ENCODE measurements at regions not wholly inside any gene's neighbourhood (a gene's known extent, or its start where the extent isn't known, plus 50 kb on each side); places are given as distances from the start of the nearest gene placed in this dataset.

- TF ChIP-seq, protein P1, sequence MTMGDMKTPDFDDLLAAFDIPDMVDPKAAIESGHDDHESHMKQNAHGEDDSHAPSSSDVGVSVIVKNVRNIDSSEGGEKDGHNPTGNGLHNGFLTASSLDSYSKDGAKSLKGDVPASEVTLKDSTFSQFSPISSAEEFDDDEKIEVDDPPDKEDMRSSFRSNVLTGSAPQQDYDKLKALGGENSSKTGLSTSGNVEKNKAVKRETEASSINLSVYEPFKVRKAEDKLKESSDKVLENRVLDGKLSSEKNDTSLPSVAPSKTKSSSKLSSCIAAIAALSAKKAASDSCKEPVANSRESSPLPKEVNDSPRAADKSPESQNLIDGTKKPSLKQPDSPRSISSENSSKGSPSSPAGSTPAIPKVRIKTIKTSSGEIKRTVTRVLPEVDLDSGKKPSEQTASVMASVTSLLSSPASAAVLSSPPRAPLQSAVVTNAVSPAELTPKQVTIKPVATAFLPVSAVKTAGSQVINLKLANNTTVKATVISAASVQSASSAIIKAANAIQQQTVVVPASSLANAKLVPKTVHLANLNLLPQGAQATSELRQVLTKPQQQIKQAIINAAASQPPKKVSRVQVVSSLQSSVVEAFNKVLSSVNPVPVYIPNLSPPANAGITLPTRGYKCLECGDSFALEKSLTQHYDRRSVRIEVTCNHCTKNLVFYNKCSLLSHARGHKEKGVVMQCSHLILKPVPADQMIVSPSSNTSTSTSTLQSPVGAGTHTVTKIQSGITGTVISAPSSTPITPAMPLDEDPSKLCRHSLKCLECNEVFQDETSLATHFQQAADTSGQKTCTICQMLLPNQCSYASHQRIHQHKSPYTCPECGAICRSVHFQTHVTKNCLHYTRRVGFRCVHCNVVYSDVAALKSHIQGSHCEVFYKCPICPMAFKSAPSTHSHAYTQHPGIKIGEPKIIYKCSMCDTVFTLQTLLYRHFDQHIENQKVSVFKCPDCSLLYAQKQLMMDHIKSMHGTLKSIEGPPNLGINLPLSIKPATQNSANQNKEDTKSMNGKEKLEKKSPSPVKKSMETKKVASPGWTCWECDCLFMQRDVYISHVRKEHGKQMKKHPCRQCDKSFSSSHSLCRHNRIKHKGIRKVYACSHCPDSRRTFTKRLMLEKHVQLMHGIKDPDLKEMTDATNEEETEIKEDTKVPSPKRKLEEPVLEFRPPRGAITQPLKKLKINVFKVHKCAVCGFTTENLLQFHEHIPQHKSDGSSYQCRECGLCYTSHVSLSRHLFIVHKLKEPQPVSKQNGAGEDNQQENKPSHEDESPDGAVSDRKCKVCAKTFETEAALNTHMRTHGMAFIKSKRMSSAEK (CRISPR knock-in tag; IDR thresholded peaks at IDR 0.05; ENCODE audit: borderline replicate concordance) = no peak
- TF ChIP-seq ZBTB21 (CRISPR knock-in tag; IDR thresholded peaks at IDR 0.05; ENCODE audit: borderline replicate concordance) = no peak
- TF ChIP-seq USF2 (CRISPR knock-in tag; IDR thresholded peaks at IDR 0.05) = no peak
- no peak for TF ChIP-seq CTCF (IDR thresholded peaks at IDR 0.05)
These were observed 137.6 kb upstream of the HS6ST1 start (continued) for GRCh38 chr2:128456281-128456680.

- TF ChIP-seq USF2 (CRISPR knock-in tag; IDR thresholded peaks at IDR 0.05) (no peak), NR3C1 (CRISPR knock-in tag; conservative IDR thresholded peaks at IDR 0.05; ENCODE audit: low read depth) (no peak), FOXK1 (CRISPR knock-in tag; IDR thresholded peaks at IDR 0.05) (no peak), HMGA2 (CRISPR knock-in tag; IDR thresholded peaks at IDR 0.05) (no peak)
- ChIA-PET POLR2A (no interaction called here), CTCF (no interaction called here)
- Mint-ChIP-seq H3K4me1 (no peaks in the 10 kb centered on the region), H3K9me3 (peaks cover 38% of the 10 kb centered on the region), H3K27ac (peak overlapping the region; percentile 68; the same call in 1 of the 2 replicates), H3K4me3 (no peak overlapping the region), H3K27me3 (ENCODE audit: low read depth) (peaks cover 3% of the 10 kb centered on the region), H3K36me3 (peaks cover 5% of the 10 kb centered on the region; the same call in 1 of the 2 replicates)
- no peak for DNase-seq (ENCODE audit: low spot score)
- ATAC-seq = peak; percentile 65
These were observed 138.4 kb upstream of the HS6ST1 start for GRCh38 chr2:128457006-128457604.

DNA sequence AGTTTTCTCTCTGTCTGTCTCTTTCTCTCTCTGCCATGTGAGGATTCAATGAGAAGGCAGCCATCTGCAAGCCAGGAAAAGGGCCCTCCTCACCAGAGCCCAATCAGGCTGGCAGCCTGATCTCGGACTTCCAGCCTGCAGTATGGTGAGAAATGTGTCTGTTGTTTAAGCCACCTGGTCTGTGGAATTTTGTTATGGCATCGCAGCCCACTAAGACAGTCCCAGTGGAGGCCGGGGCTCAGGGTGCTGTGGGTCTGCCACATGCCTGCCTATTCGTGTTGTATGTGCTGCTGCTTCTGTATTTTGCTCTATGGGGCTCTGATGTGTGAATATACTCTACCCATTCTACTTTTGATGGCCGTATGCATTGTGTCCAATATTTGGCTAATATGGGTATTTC lies 139.0 kb upstream of the HS6ST1 start:
- Mint-ChIP-seq H3K9me3 (peaks cover 34% of the 10 kb centered on the region), H3K36me3 (peaks cover 5% of the 10 kb centered on the region; the same call in 1 of the 2 replicates), H3K4me1 (0 out of 2 replicates have a peak, but pooled peaks cover 2% of the 10 kb centered on the region), H3K27ac (no peak overlapping the region), H3K4me3 (no peak overlapping the region), H3K27me3 (ENCODE audit: low read depth) (peaks cover 3% of the 10 kb centered on the region)
- no peak for ATAC-seq
- no peak for DNase-seq (ENCODE audit: low spot score)
- CTCF ChIA-PET = no interaction called here
- POLR2A ChIA-PET = no interaction called here
- TF ChIP-seq HMGA2 (CRISPR knock-in tag; IDR thresholded peaks at IDR 0.05) (no peak), JUN (CRISPR knock-in tag; IDR thresholded peaks at IDR 0.05) (no peak), RELA (CRISPR knock-in tag; IDR thresholded peaks at IDR 0.05; ENCODE audit: borderline replicate concordance) (no peak), PRRX2 (CRISPR knock-in tag; IDR thresholded peaks at IDR 0.05) (no peak), ZBTB43 (CRISPR knock-in tag; IDR thresholded peaks at IDR 0.05) (no peak), GTF2I (CRISPR knock-in tag; conservative IDR thresholded peaks at IDR 0.05) (no peak), GABPB1 (CRISPR knock-in tag; IDR thresholded peaks at IDR 0.05) (no peak)
- TF ChIP-seq, protein P2, sequence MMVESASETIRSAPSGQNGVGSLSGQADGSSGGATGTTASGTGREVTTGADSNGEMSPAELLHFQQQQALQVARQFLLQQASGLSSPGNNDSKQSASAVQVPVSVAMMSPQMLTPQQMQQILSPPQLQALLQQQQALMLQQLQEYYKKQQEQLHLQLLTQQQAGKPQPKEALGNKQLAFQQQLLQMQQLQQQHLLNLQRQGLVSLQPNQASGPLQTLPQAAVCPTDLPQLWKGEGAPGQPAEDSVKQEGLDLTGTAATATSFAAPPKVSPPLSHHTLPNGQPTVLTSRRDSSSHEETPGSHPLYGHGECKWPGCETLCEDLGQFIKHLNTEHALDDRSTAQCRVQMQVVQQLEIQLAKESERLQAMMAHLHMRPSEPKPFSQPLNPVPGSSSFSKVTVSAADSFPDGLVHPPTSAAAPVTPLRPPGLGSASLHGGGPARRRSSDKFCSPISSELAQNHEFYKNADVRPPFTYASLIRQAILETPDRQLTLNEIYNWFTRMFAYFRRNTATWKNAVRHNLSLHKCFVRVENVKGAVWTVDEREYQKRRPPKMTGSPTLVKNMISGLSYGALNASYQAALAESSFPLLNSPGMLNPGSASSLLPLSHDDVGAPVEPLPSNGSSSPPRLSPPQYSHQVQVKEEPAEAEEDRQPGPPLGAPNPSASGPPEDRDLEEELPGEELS (CRISPR knock-in tag; IDR thresholded peaks at IDR 0.05) = no peak
- TF ChIP-seq, protein P3, sequence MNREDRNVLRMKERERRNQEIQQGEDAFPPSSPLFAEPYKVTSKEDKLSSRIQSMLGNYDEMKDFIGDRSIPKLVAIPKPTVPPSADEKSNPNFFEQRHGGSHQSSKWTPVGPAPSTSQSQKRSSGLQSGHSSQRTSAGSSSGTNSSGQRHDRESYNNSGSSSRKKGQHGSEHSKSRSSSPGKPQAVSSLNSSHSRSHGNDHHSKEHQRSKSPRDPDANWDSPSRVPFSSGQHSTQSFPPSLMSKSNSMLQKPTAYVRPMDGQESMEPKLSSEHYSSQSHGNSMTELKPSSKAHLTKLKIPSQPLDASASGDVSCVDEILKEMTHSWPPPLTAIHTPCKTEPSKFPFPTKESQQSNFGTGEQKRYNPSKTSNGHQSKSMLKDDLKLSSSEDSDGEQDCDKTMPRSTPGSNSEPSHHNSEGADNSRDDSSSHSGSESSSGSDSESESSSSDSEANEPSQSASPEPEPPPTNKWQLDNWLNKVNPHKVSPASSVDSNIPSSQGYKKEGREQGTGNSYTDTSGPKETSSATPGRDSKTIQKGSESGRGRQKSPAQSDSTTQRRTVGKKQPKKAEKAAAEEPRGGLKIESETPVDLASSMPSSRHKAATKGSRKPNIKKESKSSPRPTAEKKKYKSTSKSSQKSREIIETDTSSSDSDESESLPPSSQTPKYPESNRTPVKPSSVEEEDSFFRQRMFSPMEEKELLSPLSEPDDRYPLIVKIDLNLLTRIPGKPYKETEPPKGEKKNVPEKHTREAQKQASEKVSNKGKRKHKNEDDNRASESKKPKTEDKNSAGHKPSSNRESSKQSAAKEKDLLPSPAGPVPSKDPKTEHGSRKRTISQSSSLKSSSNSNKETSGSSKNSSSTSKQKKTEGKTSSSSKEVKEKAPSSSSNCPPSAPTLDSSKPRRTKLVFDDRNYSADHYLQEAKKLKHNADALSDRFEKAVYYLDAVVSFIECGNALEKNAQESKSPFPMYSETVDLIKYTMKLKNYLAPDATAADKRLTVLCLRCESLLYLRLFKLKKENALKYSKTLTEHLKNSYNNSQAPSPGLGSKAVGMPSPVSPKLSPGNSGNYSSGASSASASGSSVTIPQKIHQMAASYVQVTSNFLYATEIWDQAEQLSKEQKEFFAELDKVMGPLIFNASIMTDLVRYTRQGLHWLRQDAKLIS (CRISPR knock-in tag; IDR thresholded peaks at IDR 0.05; ENCODE audit: borderline replicate concordance) = no peak
